Sigmoid colon (tissue), 6 donors: ENCODE measurements at regions not wholly inside any gene's neighbourhood (a gene's known extent, or its start where the extent isn't known, plus 50 kb on each side); places are given as distances from the start of the nearest gene placed in this dataset.

Source experiments
- DNase-seq: peaks from one replicate; pipeline ENCODE4 v3.0.0-alpha.2; 2019
- H3K27ac ChIP-seq, 4 donors: fragments of 200-600 bp; sonication (generic); one replicate each; pipeline ENCODE4 v1.5.1; 2016 to 2019; ENCODE audit warnings: mild to moderate bottlenecking in 1 of 4
- H3K27me3 ChIP-seq, 3 donors: fragments of 200-600 bp; sonication (generic); one replicate each; pipeline ENCODE4 v1.5.1; 2019; ENCODE audit warnings: mild to moderate bottlenecking in 1 of 3
- H3K36me3 ChIP-seq, 4 donors: fragments of 200-600 bp; sonication (generic); one replicate each; pipeline ENCODE4 v1.5.1; 2016 to 2019
- H3K4me1 ChIP-seq, 4 donors: fragments of 200-600 bp; sonication (generic); one replicate each; pipeline ENCODE4 v1.5.1; 2017 to 2019
- H3K4me3 ChIP-seq, 4 donors: fragments of 200-600 bp; sonication (generic); one replicate each; pipeline ENCODE4 v1.5.1; 2017 to 2019; ENCODE audit warnings: mild to moderate bottlenecking in 2 of 4, moderate library complexity in 1 of 4
- H3K9me3 ChIP-seq, 4 donors: fragments of 200-600 bp in 3 of 4; sonication (generic) in 3 of 4; one replicate each; pipeline versions ENCODE4 v1.5.1 to v1.6.1; 2013 to 2019
- CTCF ChIP-seq, 4 experiments: fragments of 450-650 bp in 3 of 4; fragments of 200-600 bp in 1 of 4; IDR thresholded peaks; one replicate each; pipeline ENCODE4 v1.5.1; 2016 to 2019; ENCODE audit warnings: antibody characterized with exemption in 4 of 4, mild to moderate bottlenecking in 3 of 4, moderate library complexity in 2 of 4
- EP300 ChIP-seq, 4 donors: sonication (generic); formaldehyde crosslinking; IDR thresholded peaks; one replicate each; pipeline ENCODE4 v1.6.1; 2017; ENCODE audit warnings: antibody characterized with exemption in 4 of 4
- POLR2A ChIP-seq, 2 donors: fragments of 450-650 bp; IDR thresholded peaks; one replicate each; pipeline ENCODE4 v1.6.1; 2016; ENCODE audit warnings: antibody characterized with exemption in 2 of 2, mild to moderate bottlenecking in 2 of 2, moderate library complexity in 2 of 2
- POLR2AphosphoS5 ChIP-seq, 4 donors: sonication (generic); formaldehyde crosslinking; IDR thresholded peaks; one replicate each; pipeline ENCODE4 v1.6.1; 2017; ENCODE audit warnings: antibody characterized with exemption in 4 of 4
- WGBS, 2 donors: extraction: QIAGEN DNeasy Blood & Tissue Kit; methylation state at CpG; one replicate each; pipeline ENCODE4 v1.1.7; 2013; 5-methylcytosine and 5-hydroxymethylcytosine counted together
- intact Hi-C: fragments of 100-400 bp; cut with DNase I; formaldehyde crosslinking; loops from one replicate; pipeline ENCODE4 v1.15.1; 2023
- donor health status: healthy with polysubstance abuse.
- donor health status: healthy.

- WGBS, 2 donors, result 71 to 78% methylated on average over 4 of the region's 4 CpGs
Measured at GRCh38 chr12:130247634-130248237, 85.5 kb downstream of the FZD10 start.

GRCh38 chr12:130249376-130249775, 87.1 kb downstream of the FZD10 start:
- intact Hi-C loops, result no loop called here
- TF ChIP-seq CTCF (IDR thresholded peaks at IDR 0.05) (no peak), POLR2A (IDR thresholded peaks at IDR 0.05) (no peak), EP300 (IDR thresholded peaks at IDR 0.05) (no peak), POLR2AphosphoS5 (IDR thresholded peaks at IDR 0.05) (no peak)
- Histone ChIP-seq H3K4me1 (no peaks in the 10 kb centered on the region), H3K27me3 (no peaks in the 10 kb centered on the region), H3K27ac (no peak overlapping the region), H3K9me3 (no peaks in the 10 kb centered on the region), H3K36me3 (no peaks in the 10 kb centered on the region), H3K4me3 (no peak overlapping the region)
- 72 to 82% methylated on average over 6 of the region's 6 CpGs for WGBS, 2 donors
- DNase-seq, result no peak

More at GRCh38 chr12:130247634-130248237, 85.5 kb downstream of the FZD10 start:
- no peaks in the 10 kb centered on the region for H3K27me3 ChIP-seq
- no peak overlapping the region for H3K27ac ChIP-seq
- intact Hi-C loops, result no loop called here
- no peaks in the 10 kb centered on the region for H3K9me3 ChIP-seq
- H3K4me1 ChIP-seq, result no peaks in the 10 kb centered on the region
- no peak for DNase-seq
- H3K4me3 ChIP-seq, result no peak overlapping the region
- no peaks in the 10 kb centered on the region for H3K36me3 ChIP-seq
- TF ChIP-seq POLR2A (IDR thresholded peaks at IDR 0.05) (no peak), POLR2AphosphoS5 (IDR thresholded peaks at IDR 0.05) (no peak), CTCF (IDR thresholded peaks at IDR 0.05) (no peak), EP300 (IDR thresholded peaks at IDR 0.05) (no peak)

- 59 to 62% methylated on average over 5 of the region's 5 CpGs for WGBS, 2 donors
- no peak overlapping the region for H3K4me3 ChIP-seq
- H3K4me1 ChIP-seq, result no peaks in the 10 kb centered on the region
- no peak for DNase-seq
- intact Hi-C loops, result no loop called here
- H3K27ac ChIP-seq, result no peak overlapping the region
- TF ChIP-seq POLR2A (IDR thresholded peaks at IDR 0.05), result no peak
- TF ChIP-seq CTCF (IDR thresholded peaks at IDR 0.05), result no peak
- no peak for TF ChIP-seq POLR2AphosphoS5 (IDR thresholded peaks at IDR 0.05)
- TF ChIP-seq EP300 (IDR thresholded peaks at IDR 0.05), result no peak
- no peaks in the 10 kb centered on the region for H3K9me3 ChIP-seq
- no peaks in the 10 kb centered on the region for H3K27me3 ChIP-seq
- no peaks in the 10 kb centered on the region for H3K36me3 ChIP-seq
Measured at GRCh38 chr12:130251236-130251780, 86.4 kb upstream of the PIWIL1 start.

GRCh38 chr12:130253866-130254265, 83.8 kb upstream of the PIWIL1 start:
- H3K27me3 ChIP-seq, result no peaks in the 10 kb centered on the region
- H3K4me1 ChIP-seq, result no peaks in the 10 kb centered on the region
- no peak overlapping the region for H3K27ac ChIP-seq
- intact Hi-C loops, result no loop called here
- TF ChIP-seq POLR2A (IDR thresholded peaks at IDR 0.05) (no peak), EP300 (IDR thresholded peaks at IDR 0.05) (no peak), POLR2AphosphoS5 (IDR thresholded peaks at IDR 0.05) (no peak), CTCF (IDR thresholded peaks at IDR 0.05) (no peak)
- DNase-seq, result no peak
- 90 to 91% methylated on average over 5 of the region's 5 CpGs for WGBS, 2 donors
- no peak overlapping the region for H3K4me3 ChIP-seq
- H3K36me3 ChIP-seq, result no peaks in the 10 kb centered on the region
- no peaks in the 10 kb centered on the region for H3K9me3 ChIP-seq
